ENCODE measurements at regions not wholly inside any gene's neighbourhood (a gene's known extent, or its start where the extent isn't known, plus 50 kb on each side); places are given as distances from the start of the nearest gene placed in this dataset.
"Not testable (repeated sequence)": the region's sequence is repeated elsewhere in the genome, so short reads cannot be mapped to it uniquely, and the experiment has no call there.

GRCh38 chrX:13821-14443 lies 267.2 kb upstream of the PLCXD1 start:
- TF ChIP-seq, protein P1, sequence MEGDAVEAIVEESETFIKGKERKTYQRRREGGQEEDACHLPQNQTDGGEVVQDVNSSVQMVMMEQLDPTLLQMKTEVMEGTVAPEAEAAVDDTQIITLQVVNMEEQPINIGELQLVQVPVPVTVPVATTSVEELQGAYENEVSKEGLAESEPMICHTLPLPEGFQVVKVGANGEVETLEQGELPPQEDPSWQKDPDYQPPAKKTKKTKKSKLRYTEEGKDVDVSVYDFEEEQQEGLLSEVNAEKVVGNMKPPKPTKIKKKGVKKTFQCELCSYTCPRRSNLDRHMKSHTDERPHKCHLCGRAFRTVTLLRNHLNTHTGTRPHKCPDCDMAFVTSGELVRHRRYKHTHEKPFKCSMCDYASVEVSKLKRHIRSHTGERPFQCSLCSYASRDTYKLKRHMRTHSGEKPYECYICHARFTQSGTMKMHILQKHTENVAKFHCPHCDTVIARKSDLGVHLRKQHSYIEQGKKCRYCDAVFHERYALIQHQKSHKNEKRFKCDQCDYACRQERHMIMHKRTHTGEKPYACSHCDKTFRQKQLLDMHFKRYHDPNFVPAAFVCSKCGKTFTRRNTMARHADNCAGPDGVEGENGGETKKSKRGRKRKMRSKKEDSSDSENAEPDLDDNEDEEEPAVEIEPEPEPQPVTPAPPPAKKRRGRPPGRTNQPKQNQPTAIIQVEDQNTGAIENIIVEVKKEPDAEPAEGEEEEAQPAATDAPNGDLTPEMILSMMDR (IDR thresholded peaks at IDR 0.05), result not testable (repeated sequence)
- TF ChIP-seq, protein P2, sequence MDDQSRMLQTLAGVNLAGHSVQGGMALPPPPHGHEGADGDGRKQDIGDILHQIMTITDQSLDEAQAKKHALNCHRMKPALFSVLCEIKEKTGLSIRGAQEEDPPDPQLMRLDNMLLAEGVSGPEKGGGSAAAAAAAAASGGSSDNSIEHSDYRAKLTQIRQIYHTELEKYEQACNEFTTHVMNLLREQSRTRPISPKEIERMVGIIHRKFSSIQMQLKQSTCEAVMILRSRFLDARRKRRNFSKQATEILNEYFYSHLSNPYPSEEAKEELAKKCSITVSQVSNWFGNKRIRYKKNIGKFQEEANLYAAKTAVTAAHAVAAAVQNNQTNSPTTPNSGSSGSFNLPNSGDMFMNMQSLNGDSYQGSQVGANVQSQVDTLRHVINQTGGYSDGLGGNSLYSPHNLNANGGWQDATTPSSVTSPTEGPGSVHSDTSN (IDR thresholded peaks at IDR 0.05), result not testable (repeated sequence)
- not testable (repeated sequence) for TF ChIP-seq FOXM1 (IDR thresholded peaks at IDR 0.05; ENCODE audit: low read depth); POLR2AphosphoS5 (IDR thresholded peaks at IDR 0.05; ENCODE audit: low read depth, low read length)
